K562 (cell line): ENCODE measurements at regions not wholly inside any gene's neighbourhood (a gene's known extent, or its start where the extent isn't known, plus 50 kb on each side); places are given as distances from the start of the nearest gene placed in this dataset.

ENCODE experiments used
- ATAC-seq: fragments of 200-7000 bp; cut with Tn5 transposase; 3 replicates; pipeline ENCODE4 v1.9.1; 2020; ENCODE audit warnings: moderate library complexity
- BruUV-seq: library from RNA; stranded (reverse); fragments of 400-500 nt; replicated peaks from 2 replicates; lab custom pipeline; 2021; lab: Mats Ljungman, UMichigan
- CTCF ChIA-PET: fragments of 300-600 bp; formaldehyde crosslinking; extraction: SDS; loops from one replicate; lab custom pipeline; 2021; ENCODE audit warnings: low intra/inter-chr PET ratio; lab: Yijun Ruan, JAX
- POLR2A ChIA-PET: fragments of 300-600, 350-650 bp; sonication (Branson Sonifier 250); formaldehyde crosslinking; extraction: SDS; loops from one replicate; lab custom pipeline; 2021; ENCODE audit warnings: antibody characterized with exemption, inconsistent platforms; lab: Yijun Ruan, JAX
- DNase-seq, 4 experiments: peaks; one replicate each; pipeline versions ENCODE4 v3.0.0 to v3.0.0-alpha.2; 2011 to 2018; ENCODE audit warnings: low spot score in 3 of 4, mixed read lengths in 3 of 4; ENCODE audit errors: extremely low read depth in 1 of 4
- FAIRE-seq: peaks from 2 replicates; lab custom pipeline; 2011; peaks lifted over from hg19 to GRCh38; lab: Jason Lieb, UNC
- H2AFZ ChIP-seq: 2 replicates; pipeline ENCODE4 v1.6.0; 2011; ENCODE audit warnings: low read depth, low read length, control low read depth, inconsistent platforms
- H3K27ac ChIP-seq: fragments of 200-600 bp; 3 replicates; pipeline ENCODE4 v1.8.0; 2011; ENCODE audit warnings: low read depth, mild to moderate bottlenecking, control low read depth, inconsistent platforms, low read length, moderate library complexity, mixed read lengths; ENCODE audit errors: extremely low read depth
- H3K27me3 ChIP-seq, 2 experiments: fragments of 300-600 bp in 1 of 2; 2 replicates in 1 of 2; 3 replicates in 1 of 2; pipeline versions ENCODE4 v1.6.0 to v1.8.0; 2011; ENCODE audit warnings: inconsistent platforms in 2 of 2, low read length in 2 of 2, mild to moderate bottlenecking in 1 of 2, mixed read lengths in 1 of 2, moderate library complexity in 1 of 2; ENCODE audit not compliant: control insufficient read depth in 2 of 2, insufficient read depth in 2 of 2
- H3K36me3 ChIP-seq: fragments of 300-600 bp; 3 replicates; pipeline ENCODE4 v1.8.0; 2011; ENCODE audit warnings: mild to moderate bottlenecking, low read length, inconsistent platforms; ENCODE audit not compliant: control insufficient read depth, insufficient read depth
- H3K4me1 ChIP-seq, 2 experiments: fragments of 200-600 bp in 1 of 2; replicated peaks in 1 of 2; 2 replicates in 1 of 2; 3 replicates in 1 of 2; pipeline versions ENCODE4 v1.5.1 to v1.8.0; 2011; ENCODE audit warnings: inconsistent platforms in 2 of 2, low read length in 2 of 2, mild to moderate bottlenecking in 1 of 2, mixed read lengths in 1 of 2, moderate library complexity in 1 of 2; ENCODE audit not compliant: control insufficient read depth in 2 of 2, insufficient read depth in 2 of 2
- H3K4me2 ChIP-seq: 2 replicates; pipeline ENCODE4 v1.6.1; 2011; ENCODE audit warnings: low read length, control low read depth, inconsistent platforms, mixed read lengths; ENCODE audit not compliant: insufficient read depth
- H3K4me3 ChIP-seq: fragments of 200-600 bp; sonication (generic), shearing (Covaris generic); 2 replicates; pipeline ENCODE4 v1.5.1; 2016; ENCODE audit warnings: control low read depth, inconsistent platforms
- H3K79me2 ChIP-seq: fragments of 200-600 bp; 3 replicates; pipeline ENCODE4 v1.8.0; 2011; ENCODE audit warnings: low read length, inconsistent platforms; ENCODE audit not compliant: control insufficient read depth, insufficient read depth
- H3K9ac ChIP-seq, 2 experiments: 2 replicates each; pipeline versions ENCODE4 v1.6.0 to v1.6.1; 2011; ENCODE audit warnings: low read depth in 2 of 2, low read length in 2 of 2, control low read depth in 1 of 2, inconsistent platforms in 1 of 2, mild to moderate bottlenecking in 1 of 2, mixed read lengths in 1 of 2; ENCODE audit not compliant: insufficient read depth in 1 of 2
- H3K9me1 ChIP-seq: one replicate; pipeline ENCODE4 v1.6.0; 2011; ENCODE audit warnings: inconsistent platforms, mild to moderate bottlenecking, low read length, moderate library complexity; ENCODE audit not compliant: control insufficient read depth, insufficient read depth
- H3K9me3 ChIP-seq: replicated peaks from 2 replicates; pipeline ENCODE4 v1.5.1; 2011; ENCODE audit warnings: low read depth, low read length, inconsistent platforms; ENCODE audit not compliant: control insufficient read depth, insufficient read depth
- H4K20me1 ChIP-seq: replicated peaks from 2 replicates; pipeline ENCODE4 v1.6.1; 2011; ENCODE audit warnings: low read length, inconsistent platforms, mixed read lengths; ENCODE audit not compliant: control insufficient read depth, insufficient read depth
- HCFC1 ChIP-seq: IDR thresholded peaks from 2 replicates; pipeline ENCODE4 v1.6.1; 2012; ENCODE audit warnings: low read depth, low read length, improper control_type of control experiment
- ILF3 ChIP-seq: fragments of 450-650 bp; IDR thresholded peaks from 2 replicates; pipeline ENCODE4 v1.6.1; 2018; ENCODE audit warnings: antibody characterized with exemption, mild to moderate bottlenecking, moderate library complexity, borderline replicate concordance
- NFXL1 ChIP-seq: fragments of 450-650 bp; formaldehyde crosslinking; IDR thresholded peaks from 2 replicates; pipeline ENCODE4 v1.4.0; 2021; ENCODE audit warnings: mild to moderate bottlenecking
- NRF1 ChIP-seq, 2 experiments: fragments of 450-650 bp; IDR thresholded peaks in 1 of 2; conservative IDR thresholded peaks in 1 of 2; 2 replicates each; pipeline ENCODE4 v1.6.1; 2014; ENCODE audit warnings: mild to moderate bottlenecking in 2 of 2
- SIRT6 ChIP-seq: IDR thresholded peaks from one replicate; pipeline ENCODE4 v1.6.1; 2012; ENCODE audit warnings: low read depth, mild to moderate bottlenecking, control low read depth, inconsistent platforms, low read length, moderate library complexity
- STAT5A ChIP-seq: IDR thresholded peaks from 2 replicates; pipeline ENCODE4 v1.6.1; 2012; ENCODE audit warnings: low read length, inconsistent platforms, borderline replicate concordance
- ZNF134 ChIP-seq: fragments of 250-450 bp; sonication (Bioruptor Pico); conservative IDR thresholded peaks from 2 replicates; pipeline ENCODE4 v1.4.0; 2020
- WGBS: fragments of 100-300 bp; shearing (Covaris generic); methylation state at CpG from one replicate; pipeline ENCODE4 v1.1.6; 2016; ENCODE audit warnings: low coverage, mixed read lengths; ENCODE audit not compliant: insufficient coverage; ENCODE audit errors: missing lambda C conversion rate; 5-methylcytosine and 5-hydroxymethylcytosine counted together
- in situ Hi-C: fragments of 300-500 bp; cut with MboI; formaldehyde crosslinking; loops from 4 replicates; pipeline ENCODE4 v1.15.0; 2018; ENCODE audit warnings: inconsistent platforms, mixed read lengths
- intact Hi-C: fragments of 100-400 bp; cut with micrococcal nuclease; formaldehyde crosslinking; loops from 2 replicates; pipeline ENCODE4 v1.14.2; 2022
- TF ChIP-seq, protein P1 (sequence below): fragments of 450-650 bp; IDR thresholded peaks from 2 replicates; pipeline ENCODE4 v1.6.1; 2016
- TF ChIP-seq, protein P2 (sequence below): fragments of 250-450 bp; sonication (Bioruptor Pico); IDR thresholded peaks from 2 replicates; pipeline ENCODE4 v1.8.0; 2022; ENCODE audit warnings: inconsistent platforms
- TF ChIP-seq, protein P3 (sequence below): fragments of 250-450 bp; sonication (Bioruptor Pico); IDR thresholded peaks from 2 replicates; pipeline ENCODE4 v1.5.0; 2021; ENCODE audit warnings: mild to moderate bottlenecking, borderline replicate concordance

DNA sequence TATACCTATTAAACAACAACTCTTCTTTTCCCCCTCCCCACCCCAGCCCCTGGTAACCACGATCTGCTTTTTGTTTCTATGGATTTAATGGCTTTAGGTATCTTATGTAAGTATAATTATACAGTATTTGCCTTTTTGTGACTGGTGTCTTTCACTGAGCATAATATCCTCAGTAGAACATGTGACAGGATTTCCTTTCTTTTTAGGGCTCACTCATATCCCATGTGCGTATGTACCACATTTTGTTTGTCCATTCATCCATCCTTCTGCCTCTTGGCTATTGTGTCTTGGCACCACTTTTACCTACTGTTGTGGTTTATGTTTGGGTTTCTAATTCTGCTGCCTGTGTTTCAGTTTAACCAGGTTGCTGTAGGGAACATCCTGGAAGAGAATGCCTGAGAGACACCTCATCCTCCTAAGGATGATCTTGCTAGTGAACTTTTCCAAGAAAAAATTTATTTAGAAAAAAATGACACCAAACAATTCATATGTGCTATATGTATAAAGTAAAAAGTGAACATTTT is 77.6 kb upstream of the SESN3 start (continued):
- TF ChIP-seq, protein P1, sequence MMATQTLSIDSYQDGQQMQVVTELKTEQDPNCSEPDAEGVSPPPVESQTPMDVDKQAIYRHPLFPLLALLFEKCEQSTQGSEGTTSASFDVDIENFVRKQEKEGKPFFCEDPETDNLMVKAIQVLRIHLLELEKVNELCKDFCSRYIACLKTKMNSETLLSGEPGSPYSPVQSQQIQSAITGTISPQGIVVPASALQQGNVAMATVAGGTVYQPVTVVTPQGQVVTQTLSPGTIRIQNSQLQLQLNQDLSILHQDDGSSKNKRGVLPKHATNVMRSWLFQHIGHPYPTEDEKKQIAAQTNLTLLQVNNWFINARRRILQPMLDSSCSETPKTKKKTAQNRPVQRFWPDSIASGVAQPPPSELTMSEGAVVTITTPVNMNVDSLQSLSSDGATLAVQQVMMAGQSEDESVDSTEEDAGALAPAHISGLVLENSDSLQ, result no peak
- TF ChIP-seq HCFC1, result no peak
- TF ChIP-seq, all 486 proteins: peak for 0

DNA sequence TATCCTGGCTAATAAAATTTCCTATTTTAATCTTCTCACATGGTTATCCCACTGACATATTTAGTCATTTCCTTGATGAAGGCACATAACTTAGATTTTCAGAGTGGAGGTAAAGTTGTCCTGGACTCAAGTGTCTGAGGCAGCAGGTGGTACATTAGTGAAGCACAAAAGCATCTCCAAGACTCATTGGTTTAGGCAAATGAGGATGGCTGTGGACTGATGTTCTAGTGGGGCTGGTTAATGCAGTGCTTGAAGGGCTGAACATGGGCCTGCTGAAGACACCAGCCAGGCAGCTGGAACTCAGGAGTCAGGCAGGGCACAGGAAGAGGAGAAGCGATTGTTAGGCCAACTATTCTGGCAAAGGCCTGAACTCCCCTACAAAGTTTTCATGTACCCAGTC is 76.3 kb upstream of the SESN3 start:
- H3K4me1 ChIP-seq, result no peaks in the 10 kb centered on the region
- H3K4me3 ChIP-seq, result no peak overlapping the region
- no peaks in the 10 kb centered on the region for H3K9me3 ChIP-seq
- intact Hi-C loops (loop anchor here (5.0 kb wide), 1 partner anchor 155 kb away; no protein-coding TSS in a partner anchor), in situ Hi-C loops (loop anchor here (10.0 kb wide), 1 partner anchor 152 kb away; no protein-coding TSS in a partner anchor)
- no peak for DNase-seq
- BruUV-seq, result no TSS peak
- no peak for FAIRE-seq
- no peak overlapping the region for H2AFZ ChIP-seq
- H3K9ac ChIP-seq, result no peak overlapping the region
- WGBS, result 11% methylated on average over 1 of the region's 1 CpG
- H3K36me3 ChIP-seq, result no peaks in the 10 kb centered on the region
- CTCF ChIA-PET, result no interaction called here
- no peaks in the 10 kb centered on the region for H3K9me1 ChIP-seq
- H3K79me2 ChIP-seq, result no peaks in the 10 kb centered on the region
- ATAC-seq, result no peak
- H3K4me2 ChIP-seq, result no peak overlapping the region
- H3K27me3 ChIP-seq, result no peaks in the 10 kb centered on the region; a peak in 1 of 5 replicates
- no peaks in the 10 kb centered on the region for H4K20me1 ChIP-seq
- TF ChIP-seq STAT5A (no peak), NFXL1 (CRISPR knock-in tag) (no peak), SIRT6 (no peak), ZNF134 (CRISPR knock-in tag) (no peak), NRF1 (conservative IDR thresholded peaks at IDR 0.05 in 1 of 2, IDR thresholded peaks at IDR 0.05 in 1 of 2) (no peak), ILF3 (no peak)
- TF ChIP-seq, protein P2, sequence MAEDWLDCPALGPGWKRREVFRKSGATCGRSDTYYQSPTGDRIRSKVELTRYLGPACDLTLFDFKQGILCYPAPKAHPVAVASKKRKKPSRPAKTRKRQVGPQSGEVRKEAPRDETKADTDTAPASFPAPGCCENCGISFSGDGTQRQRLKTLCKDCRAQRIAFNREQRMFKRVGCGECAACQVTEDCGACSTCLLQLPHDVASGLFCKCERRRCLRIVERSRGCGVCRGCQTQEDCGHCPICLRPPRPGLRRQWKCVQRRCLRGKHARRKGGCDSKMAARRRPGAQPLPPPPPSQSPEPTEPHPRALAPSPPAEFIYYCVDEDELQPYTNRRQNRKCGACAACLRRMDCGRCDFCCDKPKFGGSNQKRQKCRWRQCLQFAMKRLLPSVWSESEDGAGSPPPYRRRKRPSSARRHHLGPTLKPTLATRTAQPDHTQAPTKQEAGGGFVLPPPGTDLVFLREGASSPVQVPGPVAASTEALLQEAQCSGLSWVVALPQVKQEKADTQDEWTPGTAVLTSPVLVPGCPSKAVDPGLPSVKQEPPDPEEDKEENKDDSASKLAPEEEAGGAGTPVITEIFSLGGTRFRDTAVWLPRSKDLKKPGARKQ, result no peak
- TF ChIP-seq, protein P3, sequence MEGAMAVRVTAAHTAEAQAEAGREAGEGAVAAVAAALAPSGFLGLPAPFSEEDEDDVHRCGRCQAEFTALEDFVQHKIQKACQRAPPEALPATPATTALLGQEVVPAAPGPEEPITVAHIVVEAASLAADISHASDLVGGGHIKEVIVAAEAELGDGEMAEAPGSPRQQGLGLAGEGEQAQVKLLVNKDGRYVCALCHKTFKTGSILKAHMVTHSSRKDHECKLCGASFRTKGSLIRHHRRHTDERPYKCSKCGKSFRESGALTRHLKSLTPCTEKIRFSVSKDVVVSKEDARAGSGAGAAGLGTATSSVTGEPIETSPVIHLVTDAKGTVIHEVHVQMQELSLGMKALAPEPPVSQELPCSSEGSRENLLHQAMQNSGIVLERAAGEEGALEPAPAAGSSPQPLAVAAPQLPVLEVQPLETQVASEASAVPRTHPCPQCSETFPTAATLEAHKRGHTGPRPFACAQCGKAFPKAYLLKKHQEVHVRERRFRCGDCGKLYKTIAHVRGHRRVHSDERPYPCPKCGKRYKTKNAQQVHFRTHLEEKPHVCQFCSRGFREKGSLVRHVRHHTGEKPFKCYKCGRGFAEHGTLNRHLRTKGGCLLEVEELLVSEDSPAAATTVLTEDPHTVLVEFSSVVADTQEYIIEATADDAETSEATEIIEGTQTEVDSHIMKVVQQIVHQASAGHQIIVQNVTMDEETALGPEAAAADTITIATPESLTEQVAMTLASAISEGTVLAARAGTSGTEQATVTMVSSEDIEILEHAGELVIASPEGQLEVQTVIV (CRISPR knock-in tag), result no peak
- POLR2A ChIA-PET, result no interaction called here
- H3K27ac ChIP-seq, result no peak overlapping the region
